Calu3 (cell line): ENCODE measurements at regions not wholly inside any gene's neighbourhood (a gene's known extent, or its start where the extent isn't known, plus 50 kb on each side); places are given as distances from the start of the nearest gene placed in this dataset.

Source experiments
- BruUV-seq: library from RNA; stranded (reverse); fragments of 400-500 nt; replicated peaks from 2 replicates; lab custom pipeline; 2021; lab: Mats Ljungman, UMichigan
- CTCF ChIA-PET: fragments of 300-600 bp; sonication (Branson Sonifier 250); formaldehyde crosslinking; loops from one replicate; lab custom pipeline; 2022; ENCODE audit warnings: antibody characterized with exemption; lab: Charles Lee
- DNase-seq: peaks from one replicate; pipeline ENCODE4 v3.0.0; 2022
- H3K27ac Mint-ChIP-seq: one replicate; pipeline ENCODE4 v1.8.0; 2022; ENCODE audit warnings: mixed read lengths; ENCODE audit not compliant: unreplicated experiment
- H3K27me3 Mint-ChIP-seq: one replicate; pipeline ENCODE4 v1.8.0; 2022; ENCODE audit warnings: mixed read lengths; ENCODE audit not compliant: unreplicated experiment
- H3K36me3 Mint-ChIP-seq: one replicate; pipeline ENCODE4 v1.8.0; 2022; ENCODE audit warnings: mild to moderate bottlenecking, moderate library complexity, mixed read lengths; ENCODE audit not compliant: insufficient read depth, unreplicated experiment
- H3K4me1 Mint-ChIP-seq: one replicate; pipeline ENCODE4 v1.8.0; 2022; ENCODE audit warnings: mild to moderate bottlenecking, low read depth, mixed read lengths; ENCODE audit not compliant: unreplicated experiment
- H3K4me3 Mint-ChIP-seq: one replicate; pipeline ENCODE4 v1.8.0; 2022; ENCODE audit warnings: mild to moderate bottlenecking, low read depth, moderate library complexity, mixed read lengths; ENCODE audit not compliant: unreplicated experiment
- H3K9me3 Mint-ChIP-seq: one replicate; pipeline ENCODE4 v1.8.0; 2022; ENCODE audit warnings: low read depth, mixed read lengths; ENCODE audit not compliant: unreplicated experiment
- CTCF ChIP-seq: fragments of 200-600 bp; IDR thresholded peaks from one replicate; pipeline ENCODE4 v1.8.0; 2022; ENCODE audit warnings: antibody characterized with exemption; ENCODE audit not compliant: unreplicated experiment
- intact Hi-C: fragments of 100-400 bp; cut with micrococcal nuclease; formaldehyde crosslinking; loops from one replicate; pipeline ENCODE4 v1.10.0; 2022; ENCODE audit not compliant: unreplicated experiment

- intact Hi-C loops = no loop called here
- no peak for DNase-seq
- Mint-ChIP-seq H3K4me1 (no peaks in the 10 kb centered on the region), H3K36me3 (no peaks in the 10 kb centered on the region), H3K4me3 (no peak overlapping the region), H3K27ac (no peak overlapping the region), H3K27me3 (no peaks in the 10 kb centered on the region), H3K9me3 (no peaks in the 10 kb centered on the region)
- TF ChIP-seq CTCF = no peak
- no TSS peak for BruUV-seq
- CTCF ChIA-PET = no interaction called here
Measured at GRCh38 chr13:105127732-105128131, 1407.7 kb downstream of the EFNB2 start.

GRCh38 chr13:105121221-105121620 is 1414.2 kb downstream of the EFNB2 start:
- H3K4me1 Mint-ChIP-seq = no peaks in the 10 kb centered on the region
- CTCF ChIA-PET = interaction anchor here (0.6 kb wide), 1 partner anchor 328 kb away, joined by 3 read pairs; no protein-coding TSS in a partner anchor
- H3K9me3 Mint-ChIP-seq = no peaks in the 10 kb centered on the region
- no peaks in the 10 kb centered on the region for H3K36me3 Mint-ChIP-seq
- H3K4me3 Mint-ChIP-seq = no peak overlapping the region
- DNase-seq = no peak
- TF ChIP-seq CTCF = no peak
- no peak overlapping the region for H3K27ac Mint-ChIP-seq
- intact Hi-C loops = no loop called here
- no peaks in the 10 kb centered on the region for H3K27me3 Mint-ChIP-seq
- no TSS peak for BruUV-seq

GRCh38 chr13:105118426-105118985 is 1417.0 kb downstream of the EFNB2 start:
- no peaks in the 10 kb centered on the region for H3K27me3 Mint-ChIP-seq
- intact Hi-C loops = no loop called here
- no TSS peak for BruUV-seq
- H3K9me3 Mint-ChIP-seq = no peaks in the 10 kb centered on the region
- no peaks in the 10 kb centered on the region for H3K4me1 Mint-ChIP-seq
- no peak overlapping the region for H3K4me3 Mint-ChIP-seq
- CTCF ChIA-PET = no interaction called here
- no peak for TF ChIP-seq CTCF
- no peaks in the 10 kb centered on the region for H3K36me3 Mint-ChIP-seq
- H3K27ac Mint-ChIP-seq = no peak overlapping the region
- DNase-seq = no peak

- no TSS peak for BruUV-seq
- intact Hi-C loops = no loop called here
- no peak for DNase-seq
- H3K27ac Mint-ChIP-seq = no peak overlapping the region
- H3K27me3 Mint-ChIP-seq = no peaks in the 10 kb centered on the region
- no peaks in the 10 kb centered on the region for H3K4me1 Mint-ChIP-seq
- CTCF ChIA-PET = no interaction called here
- TF ChIP-seq CTCF = no peak
- H3K36me3 Mint-ChIP-seq = no peaks in the 10 kb centered on the region
- H3K4me3 Mint-ChIP-seq = no peak overlapping the region
- H3K9me3 Mint-ChIP-seq = no peaks in the 10 kb centered on the region
Measured at GRCh38 chr13:105116966-105117365, 1418.5 kb downstream of the EFNB2 start.
